Right lobe of liver (tissue), 4 donors: ENCODE measurements at regions not wholly inside any gene's neighbourhood (a gene's known extent, or its start where the extent isn't known, plus 50 kb on each side); places are given as distances from the start of the nearest gene placed in this dataset.

Experiments
- POLR2A ChIP-seq: fragments of 450-650 bp; IDR thresholded peaks from one replicate; pipeline ENCODE4 v1.6.1; 2017; ENCODE audit warnings: antibody characterized with exemption, mild to moderate bottlenecking
- TF ChIP-seq, protein P1 (sequence below), 4 donors: fragments of 200-600 bp in 3 of 4; fragments of 450-650 bp in 1 of 4; IDR thresholded peaks; one replicate each; pipeline versions ENCODE4 v1.5.1 to v1.8.0; 2016 to 2022; ENCODE audit warnings: antibody characterized with exemption in 4 of 4, mild to moderate bottlenecking in 2 of 4
- donor health status: DM: no; HTN: no; CAD: no.
- donor health status: DM: no; HTN: no; CAD: no.
- donor health status: DM: no; HTN: yes; CAD: no.

DNA sequence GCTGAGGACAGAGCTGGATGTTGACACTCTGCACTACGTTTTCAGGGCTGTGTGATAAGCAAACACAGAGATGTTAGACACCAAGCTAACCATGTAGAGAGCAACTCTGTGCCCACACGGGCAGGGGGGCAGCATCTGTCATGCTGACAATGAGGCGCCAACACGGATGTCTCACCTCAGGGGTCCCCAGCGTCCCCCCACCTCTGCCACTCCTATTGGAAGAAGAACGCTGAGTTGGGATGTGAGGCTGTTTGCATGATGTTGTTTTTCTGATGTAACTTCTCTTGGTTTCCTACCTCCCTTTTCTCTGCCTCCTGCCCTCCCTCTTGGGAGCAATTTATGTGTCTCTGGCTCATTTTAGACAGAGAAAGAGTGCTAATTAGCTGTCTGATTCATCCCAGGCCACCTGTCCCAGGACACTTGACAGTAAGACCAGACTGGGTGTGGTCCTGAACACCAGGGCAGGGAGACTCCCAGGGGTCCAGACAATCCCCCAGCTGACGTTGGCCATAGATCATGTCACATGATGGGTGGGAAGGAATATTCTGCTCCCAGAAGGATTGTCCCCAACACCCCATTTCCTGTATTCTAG is 89.2 kb upstream of the NCAM1 start:
- TF ChIP-seq POLR2A, result no peak
- TF ChIP-seq, protein P1, sequence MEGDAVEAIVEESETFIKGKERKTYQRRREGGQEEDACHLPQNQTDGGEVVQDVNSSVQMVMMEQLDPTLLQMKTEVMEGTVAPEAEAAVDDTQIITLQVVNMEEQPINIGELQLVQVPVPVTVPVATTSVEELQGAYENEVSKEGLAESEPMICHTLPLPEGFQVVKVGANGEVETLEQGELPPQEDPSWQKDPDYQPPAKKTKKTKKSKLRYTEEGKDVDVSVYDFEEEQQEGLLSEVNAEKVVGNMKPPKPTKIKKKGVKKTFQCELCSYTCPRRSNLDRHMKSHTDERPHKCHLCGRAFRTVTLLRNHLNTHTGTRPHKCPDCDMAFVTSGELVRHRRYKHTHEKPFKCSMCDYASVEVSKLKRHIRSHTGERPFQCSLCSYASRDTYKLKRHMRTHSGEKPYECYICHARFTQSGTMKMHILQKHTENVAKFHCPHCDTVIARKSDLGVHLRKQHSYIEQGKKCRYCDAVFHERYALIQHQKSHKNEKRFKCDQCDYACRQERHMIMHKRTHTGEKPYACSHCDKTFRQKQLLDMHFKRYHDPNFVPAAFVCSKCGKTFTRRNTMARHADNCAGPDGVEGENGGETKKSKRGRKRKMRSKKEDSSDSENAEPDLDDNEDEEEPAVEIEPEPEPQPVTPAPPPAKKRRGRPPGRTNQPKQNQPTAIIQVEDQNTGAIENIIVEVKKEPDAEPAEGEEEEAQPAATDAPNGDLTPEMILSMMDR (IDR thresholded peaks at IDR 0.05), result no peak
